ENCODE measurements at regions not wholly inside any gene's neighbourhood (a gene's known extent, or its start where the extent isn't known, plus 50 kb on each side); places are given as distances from the start of the nearest gene placed in this dataset.

DNA sequence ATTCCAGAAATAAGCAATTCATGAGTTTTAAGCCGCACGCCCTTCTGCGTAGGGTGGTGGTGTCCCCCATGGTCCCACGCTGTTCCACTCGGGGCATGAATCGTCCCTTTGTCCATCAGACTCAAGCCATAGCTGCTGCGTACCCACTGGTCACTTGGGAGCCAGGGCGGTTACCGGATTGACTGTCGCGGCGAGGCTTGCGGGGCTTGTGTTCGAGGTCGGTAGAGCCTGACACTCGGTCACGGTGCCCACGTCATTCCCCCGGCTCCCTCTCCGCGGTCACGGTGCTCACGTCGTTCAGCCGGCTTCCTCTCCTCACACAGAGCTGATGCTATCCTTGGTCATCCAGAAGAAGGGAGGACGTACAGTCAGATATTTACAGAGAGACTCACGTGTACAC lies 1227.0 kb downstream of the BRD1 start:
- TF ChIP-seq, protein P1, sequence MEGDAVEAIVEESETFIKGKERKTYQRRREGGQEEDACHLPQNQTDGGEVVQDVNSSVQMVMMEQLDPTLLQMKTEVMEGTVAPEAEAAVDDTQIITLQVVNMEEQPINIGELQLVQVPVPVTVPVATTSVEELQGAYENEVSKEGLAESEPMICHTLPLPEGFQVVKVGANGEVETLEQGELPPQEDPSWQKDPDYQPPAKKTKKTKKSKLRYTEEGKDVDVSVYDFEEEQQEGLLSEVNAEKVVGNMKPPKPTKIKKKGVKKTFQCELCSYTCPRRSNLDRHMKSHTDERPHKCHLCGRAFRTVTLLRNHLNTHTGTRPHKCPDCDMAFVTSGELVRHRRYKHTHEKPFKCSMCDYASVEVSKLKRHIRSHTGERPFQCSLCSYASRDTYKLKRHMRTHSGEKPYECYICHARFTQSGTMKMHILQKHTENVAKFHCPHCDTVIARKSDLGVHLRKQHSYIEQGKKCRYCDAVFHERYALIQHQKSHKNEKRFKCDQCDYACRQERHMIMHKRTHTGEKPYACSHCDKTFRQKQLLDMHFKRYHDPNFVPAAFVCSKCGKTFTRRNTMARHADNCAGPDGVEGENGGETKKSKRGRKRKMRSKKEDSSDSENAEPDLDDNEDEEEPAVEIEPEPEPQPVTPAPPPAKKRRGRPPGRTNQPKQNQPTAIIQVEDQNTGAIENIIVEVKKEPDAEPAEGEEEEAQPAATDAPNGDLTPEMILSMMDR (IDR thresholded peaks at IDR 0.05), result no peak
- TF ChIP-seq EP300 (IDR thresholded peaks at IDR 0.05), result no peak
- TF ChIP-seq POLR2A (IDR thresholded peaks at IDR 0.05), result no peak
